ENCODE measurements at regions not wholly inside any gene's neighbourhood (a gene's known extent, or its start where the extent isn't known, plus 50 kb on each side); places are given as distances from the start of the nearest gene placed in this dataset.

GRCh38 chr1:84753516-84754385, 63.5 kb upstream of the SSX2IP start:
- TF ChIP-seq SUZ12 (IDR thresholded peaks at IDR 0.05) (no peak), BHLHE40 (IDR thresholded peaks at IDR 0.05; ENCODE audit: borderline replicate concordance) (no peak), SP1 (IDR thresholded peaks at IDR 0.05) (no peak), ARNT (IDR thresholded peaks at IDR 0.05) (0 out of 2 replicates have a peak, but pooled peaks have one; percentile 15), ELF4 (IDR thresholded peaks at IDR 0.05) (no peak), TARDBP (IDR thresholded peaks at IDR 0.05) (no peak), HDGF (IDR thresholded peaks at IDR 0.05; ENCODE audit: borderline replicate concordance) (no peak), NFRKB (IDR thresholded peaks at IDR 0.05) (no peak), FOXA1 (IDR thresholded peaks at IDR 0.05) (no peak), L3MBTL2 (conservative IDR thresholded peaks at IDR 0.05) (no peak), PKNOX1 (IDR thresholded peaks at IDR 0.05) (no peak), FOXM1 (IDR thresholded peaks at IDR 0.05; ENCODE audit: borderline replicate concordance) (no peak)

All from HEK293T (cell line).